ENCODE measurements at regions not wholly inside any gene's neighbourhood (a gene's known extent, or its start where the extent isn't known, plus 50 kb on each side); places are given as distances from the start of the nearest gene placed in this dataset.

GRCh38 chr7:155188821-155189581 lies 108.7 kb upstream of the INSIG1 start:
- TF ChIP-seq YY1 (IDR thresholded peaks at IDR 0.05; ENCODE audit: insufficient read depth, insufficient read length) (no peak), ZNF274 (IDR thresholded peaks at IDR 0.05; ENCODE audit: low read depth, low read length) (no peak)
